Glomerular visceral epithelial cell (primary cell): ENCODE measurements at regions not wholly inside any gene's neighbourhood (a gene's known extent, or its start where the extent isn't known, plus 50 kb on each side); places are given as distances from the start of the nearest gene placed in this dataset.
"Not testable (repeated sequence)": the region's sequence is repeated elsewhere in the genome, so short reads cannot be mapped to it uniquely, and the experiment has no call there.

Experiments
- DNase-seq: peaks from one replicate; pipeline ENCODE4 v3.0.0-alpha.2; 2016; ENCODE audit errors: extremely low spot score

GRCh38 chr12:131192951-131193350, 239.2 kb downstream of the ADGRD1 start:
- no peak for DNase-seq

DNA sequence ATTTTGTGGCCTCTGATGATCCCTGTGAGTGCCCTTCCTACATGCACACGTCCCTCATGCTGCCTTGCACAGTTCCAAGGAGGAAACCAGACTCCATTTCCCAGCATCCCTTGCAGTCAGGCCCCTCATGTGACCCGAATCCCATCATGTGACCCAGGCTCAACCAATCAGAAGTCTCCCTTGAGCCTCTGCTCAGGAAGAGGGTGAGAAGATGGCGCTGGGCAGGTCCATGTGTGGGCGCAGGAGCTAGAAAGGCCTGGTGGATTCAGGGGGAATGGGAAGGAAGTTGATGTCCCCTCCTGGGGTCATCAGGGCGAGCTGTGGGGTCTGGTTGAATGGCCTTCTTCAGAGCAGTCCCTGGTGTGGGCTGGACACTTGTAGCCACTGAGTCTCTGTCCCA, 240.5 kb downstream of the ADGRD1 start:
- DNase-seq: no peak

- no peak for DNase-seq
These were observed 242.1 kb downstream of the ADGRD1 start for GRCh38 chr12:131195796-131196195.

- no peak for DNase-seq
These were observed 242.5 kb downstream of the ADGRD1 start for GRCh38 chr12:131196220-131196619.

- DNase-seq: no peak
These were observed 243.8 kb downstream of the ADGRD1 start for GRCh38 chr12:131197490-131197889.

- no peak for DNase-seq
These were observed 245.5 kb downstream of the ADGRD1 start for GRCh38 chr12:131199221-131199620.

DNA sequence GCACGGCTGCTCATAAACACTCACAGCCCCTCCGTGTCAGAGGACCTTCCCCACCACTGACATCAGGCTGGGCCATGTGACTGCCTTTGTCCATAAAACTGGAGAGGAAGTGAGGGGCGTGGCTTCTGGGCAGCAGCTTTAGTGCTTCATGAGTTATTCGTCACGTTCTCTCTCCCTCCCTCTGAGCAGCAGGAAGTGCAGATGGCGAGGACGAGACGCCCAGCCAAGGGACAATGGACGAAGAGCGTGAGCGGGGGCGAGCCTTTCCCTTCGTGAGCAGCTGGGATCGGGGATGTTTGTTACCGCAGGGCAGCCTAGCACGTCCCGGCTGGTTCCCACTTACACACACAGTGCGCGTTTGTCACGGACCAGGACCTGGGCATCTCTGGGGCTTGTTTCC, 248.2 kb downstream of the ADGRD1 start:
- not testable (repeated sequence) for DNase-seq

DNA sequence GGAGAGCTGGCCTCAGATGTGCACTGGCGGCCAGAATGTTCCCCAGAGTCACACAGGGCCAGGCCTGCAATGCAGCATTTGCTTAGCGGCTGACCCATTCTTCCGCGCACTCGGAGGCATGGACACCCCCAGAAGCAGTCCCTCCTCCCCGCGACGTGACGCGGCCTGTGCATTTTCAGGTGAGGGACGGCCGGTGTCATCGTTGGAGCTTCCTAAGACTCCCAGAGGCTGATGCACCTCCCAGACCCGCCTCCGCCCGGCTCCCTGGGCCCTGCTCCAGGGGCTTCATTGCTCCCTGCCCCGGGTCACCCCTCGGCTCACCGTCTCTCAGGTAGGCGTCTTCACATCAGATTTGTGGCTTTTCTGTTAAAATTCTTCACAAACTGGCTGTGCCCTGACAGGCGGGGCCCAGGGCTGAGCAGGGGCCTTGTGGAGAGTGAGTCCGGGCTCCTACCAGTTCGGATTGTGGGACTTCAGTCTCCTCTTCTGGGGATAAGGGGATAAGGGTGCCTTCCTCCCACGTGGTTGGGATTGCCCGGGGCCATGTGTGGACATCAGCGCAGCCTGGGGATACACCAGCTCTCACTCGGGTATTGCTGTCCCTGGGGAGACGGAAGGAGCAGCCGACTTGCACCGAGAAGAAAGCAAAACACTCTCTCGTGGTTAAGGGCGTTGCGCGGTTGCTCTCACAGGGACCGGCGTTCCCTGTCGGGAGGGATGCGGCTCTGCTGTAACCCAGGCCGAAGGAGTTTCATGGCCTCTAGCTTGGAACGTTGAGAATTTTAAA, 249.1 kb downstream of the ADGRD1 start:
- DNase-seq: no peak

GRCh38 chr12:131203666-131204415, 250.1 kb downstream of the ADGRD1 start:
- no peak for DNase-seq

DNA sequence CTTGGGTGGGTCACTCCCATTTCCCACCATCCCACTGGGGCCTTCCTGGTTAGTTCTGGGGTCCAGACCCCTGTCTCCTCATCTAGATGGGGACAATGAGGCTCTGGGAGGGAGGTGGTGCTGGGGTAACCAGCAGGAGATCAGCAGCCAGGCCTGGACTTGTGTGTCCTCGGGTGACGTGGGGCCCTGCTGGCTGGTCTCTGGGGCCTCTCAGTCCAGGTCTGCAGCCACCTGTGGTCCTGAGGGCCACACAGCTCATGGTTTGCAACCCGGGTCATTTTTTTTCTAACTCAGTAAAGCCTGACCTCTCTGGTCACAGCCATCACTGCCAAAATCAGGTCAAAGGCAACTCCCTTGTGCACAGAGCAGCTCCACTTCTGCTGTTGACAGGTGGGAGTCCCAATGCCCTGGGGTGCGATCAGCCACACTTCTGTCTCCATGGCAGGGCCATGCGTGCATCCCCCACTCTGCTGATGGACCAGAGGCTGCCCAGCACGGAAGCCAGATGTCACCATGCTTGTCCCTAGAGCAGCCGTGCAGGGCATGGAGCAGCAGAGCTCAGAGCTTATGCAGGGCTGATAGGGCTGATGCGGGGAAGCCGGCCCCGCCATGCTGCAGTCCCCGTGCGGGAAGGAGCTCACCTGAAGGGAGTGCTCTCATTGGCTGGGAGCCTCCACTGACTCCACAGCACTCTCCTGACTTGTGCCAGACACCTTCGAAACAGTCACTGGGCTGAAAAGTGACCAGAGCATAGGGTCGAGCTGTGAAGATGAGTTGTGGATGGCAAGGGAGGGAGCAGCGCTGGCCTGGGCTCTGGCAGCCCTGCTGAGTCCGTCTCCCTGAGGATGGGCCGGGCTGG, 250.9 kb downstream of the ADGRD1 start:
- DNase-seq: no peak

- DNase-seq: not testable (repeated sequence)
These were observed 251.7 kb downstream of the ADGRD1 start for GRCh38 chr12:131205275-131205933.

- not testable (repeated sequence) for DNase-seq
These were observed 253.1 kb downstream of the ADGRD1 start for GRCh38 chr12:131206630-131207299.

DNA sequence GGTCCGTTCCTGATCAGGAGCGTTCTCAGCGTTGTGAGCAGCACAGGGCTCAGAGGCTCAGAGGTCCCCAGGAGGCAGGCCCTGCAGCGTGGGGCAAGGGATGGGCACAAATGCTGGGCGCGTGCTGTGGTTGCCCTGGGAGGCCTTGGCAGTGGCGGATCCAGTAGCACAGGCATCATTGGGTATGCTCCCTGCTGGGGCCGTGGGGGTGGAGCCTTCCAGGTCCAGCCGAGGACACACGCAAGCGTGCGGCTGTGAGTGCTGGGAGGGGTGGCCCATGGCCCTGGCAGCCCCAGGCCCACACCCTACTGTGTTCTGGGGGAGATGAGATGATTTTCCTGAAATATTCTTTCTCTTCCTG, 253.6 kb downstream of the ADGRD1 start:
- not testable (repeated sequence) for DNase-seq

DNA sequence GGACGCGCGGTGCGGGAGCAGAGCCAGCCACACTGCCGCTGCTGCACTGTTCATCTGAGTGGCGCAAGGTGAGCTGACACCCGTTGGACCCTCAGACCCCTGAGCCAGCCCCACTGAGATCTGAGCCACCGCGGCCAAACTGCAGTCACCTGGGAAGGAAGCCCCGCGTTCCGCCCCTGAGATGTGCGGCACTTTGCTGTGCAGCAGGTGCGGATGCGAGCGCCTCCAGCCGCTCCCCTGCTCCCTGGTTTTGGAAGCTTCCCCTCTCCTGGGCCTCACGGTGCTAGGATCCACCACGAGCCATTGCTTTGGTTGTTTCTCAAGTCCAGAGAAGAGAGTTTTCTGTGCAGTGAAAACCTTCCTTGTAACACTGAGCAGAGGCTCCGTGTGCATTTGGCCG, 254.1 kb downstream of the ADGRD1 start:
- DNase-seq: not testable (repeated sequence)

DNA sequence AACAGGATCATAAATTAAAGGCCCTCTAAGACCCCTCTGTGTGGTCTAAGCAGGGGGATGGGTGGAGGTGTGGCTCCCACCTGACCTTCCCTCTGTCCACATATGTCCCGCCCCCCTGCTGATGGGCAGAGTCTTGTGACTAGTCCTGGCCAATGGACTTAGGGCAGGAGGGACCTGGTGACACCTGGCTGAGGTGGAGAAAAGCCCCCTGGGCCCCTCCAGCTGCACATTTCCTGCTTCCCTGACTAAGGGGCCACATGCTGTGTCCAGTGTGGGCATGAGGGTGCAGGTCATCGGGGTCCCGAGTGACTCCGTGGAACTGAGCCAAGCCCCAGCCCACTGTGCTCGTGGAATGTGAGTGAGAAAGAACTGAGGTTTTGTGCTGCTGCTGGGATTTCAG, 254.7 kb downstream of the ADGRD1 start:
- no peak for DNase-seq

- no peak for DNase-seq
These were observed 255.7 kb downstream of the ADGRD1 start for GRCh38 chr12:131209082-131210070.

- DNase-seq: no peak
These were observed 257.0 kb downstream of the ADGRD1 start for GRCh38 chr12:131210506-131211339.

DNA sequence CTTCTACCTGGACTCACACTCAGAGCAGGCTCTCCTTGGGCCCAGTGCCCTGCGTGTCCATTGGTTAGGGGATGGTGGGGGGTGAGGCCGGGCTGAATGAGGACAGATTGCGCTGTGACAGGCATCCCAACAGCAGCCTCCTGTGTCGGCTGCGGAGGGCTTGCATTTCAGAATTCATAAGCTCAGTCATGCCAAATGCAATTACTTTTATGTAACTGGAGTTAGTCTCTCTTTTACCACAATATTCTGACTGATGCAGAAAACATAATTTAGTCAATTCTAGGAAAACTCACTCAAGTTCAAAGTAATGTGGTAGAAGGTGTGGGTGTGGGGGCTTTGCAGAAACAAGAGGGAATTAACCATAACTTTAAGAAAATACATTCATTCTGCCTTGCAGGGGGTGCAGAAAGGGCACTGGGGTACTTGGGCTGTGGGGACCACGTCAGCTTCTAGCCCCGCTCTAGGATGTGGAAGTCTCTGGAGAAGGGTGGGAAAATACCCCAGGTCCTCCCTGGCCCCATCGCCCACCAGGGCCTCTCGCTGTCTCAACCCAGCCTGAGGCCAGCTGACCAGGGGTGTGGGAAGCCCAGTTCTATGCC, 257.7 kb downstream of the ADGRD1 start:
- DNase-seq: no peak
